ENCODE measurements at regions not wholly inside any gene's neighbourhood (a gene's known extent, or its start where the extent isn't known, plus 50 kb on each side); places are given as distances from the start of the nearest gene placed in this dataset.

GRCh38 chr12:92089559-92089958 is 56.1 kb downstream of the BTG1 start:
- no peak for DNase-seq (ENCODE audit: low read depth)

GRCh38 chr12:92088805-92089204 is 56.8 kb downstream of the BTG1 start:
- no peak for DNase-seq (ENCODE audit: low read depth)

GRCh38 chr12:92085736-92086040 is 60.0 kb downstream of the BTG1 start:
- no peak for DNase-seq (ENCODE audit: low read depth)

GRCh38 chr12:92085040-92085735 is 60.5 kb downstream of the BTG1 start:
- no peak for DNase-seq (ENCODE audit: low read depth)

- DNase-seq (ENCODE audit: low read depth): no peak
Measured at GRCh38 chr12:92080911-92081285, 64.7 kb downstream of the BTG1 start.

- peak; percentile 37 for DNase-seq (ENCODE audit: low read depth)
Measured at GRCh38 chr12:92079054-92079385, 66.6 kb downstream of the BTG1 start.

GRCh38 chr12:92078167-92079053 is 67.2 kb downstream of the BTG1 start:
- DNase-seq (ENCODE audit: low read depth): peak; percentile 100

GRCh38 chr12:92077530-92077929 is 68.1 kb downstream of the BTG1 start:
- DNase-seq (ENCODE audit: low read depth): no peak

- no peak for DNase-seq (ENCODE audit: low read depth)
Measured at GRCh38 chr12:92076101-92076500, 69.5 kb downstream of the BTG1 start.

GRCh38 chr12:92075425-92075914 is 70.2 kb downstream of the BTG1 start:
- DNase-seq (ENCODE audit: low read depth): peak; percentile 51

- DNase-seq (ENCODE audit: low read depth): no peak
Measured at GRCh38 chr12:92074889-92075288, 70.8 kb downstream of the BTG1 start.

- DNase-seq (ENCODE audit: low read depth): no peak
Measured at GRCh38 chr12:92073094-92073493, 72.6 kb downstream of the BTG1 start.

- no peak for DNase-seq (ENCODE audit: low read depth)
Measured at GRCh38 chr12:92072112-92072511, 73.5 kb downstream of the BTG1 start.

- no peak for DNase-seq (ENCODE audit: low read depth)
Measured at GRCh38 chr12:92070864-92071445, 74.7 kb downstream of the BTG1 start.

- DNase-seq (ENCODE audit: low read depth): no peak
Measured at GRCh38 chr12:92070054-92070863, 75.4 kb downstream of the BTG1 start.

GRCh38 chr12:92068459-92068858 is 77.2 kb downstream of the BTG1 start:
- no peak for DNase-seq (ENCODE audit: low read depth)

- DNase-seq (ENCODE audit: low read depth): no peak
Measured at GRCh38 chr12:92065639-92066038, 80.0 kb downstream of the BTG1 start.

GRCh38 chr12:92065018-92065499 is 80.6 kb downstream of the BTG1 start:
- DNase-seq (ENCODE audit: low read depth): no peak

- no peak for DNase-seq (ENCODE audit: low read depth)
Measured at GRCh38 chr12:92064422-92064821, 81.2 kb downstream of the BTG1 start.

GRCh38 chr12:92063641-92064040 is 82.0 kb downstream of the BTG1 start:
- DNase-seq (ENCODE audit: low read depth): no peak

GRCh38 chr12:92062539-92063493 is 82.8 kb downstream of the BTG1 start:
- DNase-seq (ENCODE audit: low read depth): no peak

All from GM04503 (cell line).